MM.1S (cell line): ENCODE measurements at regions not wholly inside any gene's neighbourhood (a gene's known extent, or its start where the extent isn't known, plus 50 kb on each side); places are given as distances from the start of the nearest gene placed in this dataset.

ENCODE experiments used
- CTCF ChIP-seq: fragments of 300-600 bp; sonication (generic); IDR thresholded peaks from 2 replicates; pipeline ENCODE4 v1.5.1; 2016; ENCODE audit warnings: antibody characterized with exemption, low read length, mixed read lengths
- EZH2 ChIP-seq: fragments of 300-600 bp; sonication (generic); optimal IDR thresholded peaks from 2 replicates; pipeline ENCODE3; 2017; ENCODE audit warnings: low read depth, mild to moderate bottlenecking, antibody characterized with exemption, low read length, mixed read lengths

GRCh38 chr18:78521136-78521535 is 458.5 kb upstream of the SALL3 start:
- no peak for TF ChIP-seq EZH2
- TF ChIP-seq CTCF = no peak
